ENCODE measurements at regions not wholly inside any gene's neighbourhood (a gene's known extent, or its start where the extent isn't known, plus 50 kb on each side); places are given as distances from the start of the nearest gene placed in this dataset.

DNA sequence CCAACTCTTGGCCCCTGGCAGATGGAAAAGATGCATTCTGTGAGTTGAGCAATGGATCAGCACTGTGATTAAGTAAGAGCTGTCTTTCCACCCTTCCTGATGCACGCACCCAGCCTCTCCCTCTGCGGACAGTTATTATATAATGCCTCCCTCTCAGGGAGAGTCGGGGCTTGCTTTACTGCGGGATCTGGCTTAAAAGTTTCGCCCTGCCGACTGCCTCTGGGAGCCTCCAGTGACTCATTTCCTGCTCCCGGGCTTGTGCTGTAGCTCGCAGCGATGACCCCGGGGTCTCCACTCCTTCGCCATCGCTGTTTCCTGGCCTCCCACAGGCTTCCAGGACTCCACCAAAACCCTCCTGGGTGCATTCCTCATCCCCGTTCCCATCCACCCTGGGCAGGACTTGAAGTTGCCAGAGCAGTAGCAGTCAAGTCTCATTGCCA is 107.4 kb upstream of the SLC7A1 start:
- TF ChIP-seq, protein P1, sequence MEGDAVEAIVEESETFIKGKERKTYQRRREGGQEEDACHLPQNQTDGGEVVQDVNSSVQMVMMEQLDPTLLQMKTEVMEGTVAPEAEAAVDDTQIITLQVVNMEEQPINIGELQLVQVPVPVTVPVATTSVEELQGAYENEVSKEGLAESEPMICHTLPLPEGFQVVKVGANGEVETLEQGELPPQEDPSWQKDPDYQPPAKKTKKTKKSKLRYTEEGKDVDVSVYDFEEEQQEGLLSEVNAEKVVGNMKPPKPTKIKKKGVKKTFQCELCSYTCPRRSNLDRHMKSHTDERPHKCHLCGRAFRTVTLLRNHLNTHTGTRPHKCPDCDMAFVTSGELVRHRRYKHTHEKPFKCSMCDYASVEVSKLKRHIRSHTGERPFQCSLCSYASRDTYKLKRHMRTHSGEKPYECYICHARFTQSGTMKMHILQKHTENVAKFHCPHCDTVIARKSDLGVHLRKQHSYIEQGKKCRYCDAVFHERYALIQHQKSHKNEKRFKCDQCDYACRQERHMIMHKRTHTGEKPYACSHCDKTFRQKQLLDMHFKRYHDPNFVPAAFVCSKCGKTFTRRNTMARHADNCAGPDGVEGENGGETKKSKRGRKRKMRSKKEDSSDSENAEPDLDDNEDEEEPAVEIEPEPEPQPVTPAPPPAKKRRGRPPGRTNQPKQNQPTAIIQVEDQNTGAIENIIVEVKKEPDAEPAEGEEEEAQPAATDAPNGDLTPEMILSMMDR (IDR thresholded peaks at IDR 0.05): no peak
- TF ChIP-seq POLR2A (IDR thresholded peaks at IDR 0.05): no peak

All from heart left ventricle (tissue), 13 donors.